BLaER1 (cell line): ENCODE measurements at regions not wholly inside any gene's neighbourhood (a gene's known extent, or its start where the extent isn't known, plus 50 kb on each side); places are given as distances from the start of the nearest gene placed in this dataset.

ENCODE experiments used
- H3K27ac ChIP-seq: shearing (Covaris generic); formaldehyde crosslinking; 2 replicates; pipeline ENCODE4 v1.8.1; 2022
- H3K27me3 ChIP-seq: shearing (Covaris generic); formaldehyde crosslinking; 2 replicates; pipeline ENCODE4 v1.8.1; 2022
- H3K36me3 ChIP-seq: shearing (Covaris generic); formaldehyde crosslinking; 2 replicates; pipeline ENCODE4 v1.8.1; 2022
- H3K4me1 ChIP-seq: shearing (Covaris generic); formaldehyde crosslinking; 2 replicates; pipeline ENCODE4 v1.8.1; 2022
- H3K4me2 ChIP-seq: shearing (Covaris generic); formaldehyde crosslinking; 2 replicates; pipeline ENCODE4 v1.8.1; 2022
- H3K4me3 ChIP-seq: shearing (Covaris generic); formaldehyde crosslinking; 2 replicates; pipeline ENCODE4 v1.8.1; 2022
- H3K9ac ChIP-seq: shearing (Covaris generic); formaldehyde crosslinking; 2 replicates; pipeline ENCODE4 v1.8.1; 2022
- H3K9me3 ChIP-seq: shearing (Covaris generic); formaldehyde crosslinking; 2 replicates; pipeline ENCODE4 v1.8.1; 2022
- H4K20me1 ChIP-seq: shearing (Covaris generic); formaldehyde crosslinking; 2 replicates; pipeline ENCODE4 v1.8.1; 2022
- Cebpa-rat ChIP-seq: shearing (Covaris generic); IDR thresholded peaks from 2 replicates; pipeline ENCODE4 v1.8.1; 2022

- Histone ChIP-seq H3K9me3 (no peaks in the 10 kb centered on the region), H3K4me3 (no peak overlapping the region), H3K36me3 (no peaks in the 10 kb centered on the region), H3K27ac (no peak overlapping the region), H3K4me1 (no peaks in the 10 kb centered on the region), H3K27me3 (no peaks in the 10 kb centered on the region), H4K20me1 (no peaks in the 10 kb centered on the region), H3K4me2 (no peak overlapping the region), H3K9ac (no peak overlapping the region)
- TF ChIP-seq Cebpa-rat, result no peak
Observed at GRCh38 chr2:14540015-14540414, 92.5 kb upstream of the LRATD1 start.

GRCh38 chr2:14543284-14543683 is 89.2 kb upstream of the LRATD1 start:
- Histone ChIP-seq H3K9me3 (no peaks in the 10 kb centered on the region), H3K4me3 (no peak overlapping the region), H3K27ac (no peak overlapping the region), H3K27me3 (no peaks in the 10 kb centered on the region), H3K4me1 (no peaks in the 10 kb centered on the region), H4K20me1 (no peaks in the 10 kb centered on the region), H3K36me3 (no peaks in the 10 kb centered on the region), H3K4me2 (no peak overlapping the region), H3K9ac (no peak overlapping the region)
- TF ChIP-seq Cebpa-rat, result no peak

- H3K36me3 ChIP-seq, result no peaks in the 10 kb centered on the region
- no peaks in the 10 kb centered on the region for H3K9me3 ChIP-seq
- H3K9ac ChIP-seq, result no peak overlapping the region
- no peak overlapping the region for H3K4me3 ChIP-seq
- no peaks in the 10 kb centered on the region for H4K20me1 ChIP-seq
- TF ChIP-seq Cebpa-rat, result no peak
- H3K27ac ChIP-seq, result no peak overlapping the region
- H3K4me1 ChIP-seq, result no peaks in the 10 kb centered on the region
- no peak overlapping the region for H3K4me2 ChIP-seq
- H3K27me3 ChIP-seq, result no peaks in the 10 kb centered on the region
Observed at GRCh38 chr2:14544247-14544646, 88.3 kb upstream of the LRATD1 start.

- no peak for TF ChIP-seq Cebpa-rat
- H3K27me3 ChIP-seq, result no peaks in the 10 kb centered on the region
Observed at GRCh38 chr2:14547830-14548229, 84.7 kb upstream of the LRATD1 start.

GRCh38 chr2:14550658-14551057 is 81.9 kb upstream of the LRATD1 start:
- Histone ChIP-seq H3K9ac (no peak overlapping the region), H3K36me3 (no peaks in the 10 kb centered on the region), H3K4me1 (no peaks in the 10 kb centered on the region), H3K4me3 (no peak overlapping the region), H3K4me2 (no peak overlapping the region), H4K20me1 (no peaks in the 10 kb centered on the region), H3K27me3 (no peaks in the 10 kb centered on the region), H3K9me3 (no peaks in the 10 kb centered on the region), H3K27ac (no peak overlapping the region)
- no peak for TF ChIP-seq Cebpa-rat

More at GRCh38 chr2:14547830-14548229, 84.7 kb upstream of the LRATD1 start:
- no peaks in the 10 kb centered on the region for H3K9me3 ChIP-seq
- H3K27ac ChIP-seq, result no peak overlapping the region
- no peaks in the 10 kb centered on the region for H3K4me1 ChIP-seq
- H4K20me1 ChIP-seq, result no peaks in the 10 kb centered on the region
- no peak overlapping the region for H3K4me3 ChIP-seq
- H3K4me2 ChIP-seq, result no peak overlapping the region
- H3K36me3 ChIP-seq, result no peaks in the 10 kb centered on the region
- no peak overlapping the region for H3K9ac ChIP-seq

- Histone ChIP-seq H3K27ac (no peak overlapping the region), H3K36me3 (no peaks in the 10 kb centered on the region), H3K9ac (no peak overlapping the region), H3K27me3 (no peaks in the 10 kb centered on the region), H4K20me1 (no peaks in the 10 kb centered on the region), H3K4me2 (no peak overlapping the region), H3K4me1 (no peaks in the 10 kb centered on the region), H3K4me3 (no peak overlapping the region), H3K9me3 (no peaks in the 10 kb centered on the region)
- no peak for TF ChIP-seq Cebpa-rat
Observed at GRCh38 chr2:14551069-14551468, 81.4 kb upstream of the LRATD1 start.

- H3K4me1 ChIP-seq, result no peaks in the 10 kb centered on the region
- TF ChIP-seq Cebpa-rat, result no peak
- H3K9me3 ChIP-seq, result no peaks in the 10 kb centered on the region
- no peak overlapping the region for H3K9ac ChIP-seq
- no peak overlapping the region for H3K27ac ChIP-seq
- H3K36me3 ChIP-seq, result no peaks in the 10 kb centered on the region
- H3K4me3 ChIP-seq, result no peak overlapping the region
- H4K20me1 ChIP-seq, result no peaks in the 10 kb centered on the region
- H3K4me2 ChIP-seq, result no peak overlapping the region
- no peaks in the 10 kb centered on the region for H3K27me3 ChIP-seq
Observed at GRCh38 chr2:14552286-14552685, 80.2 kb upstream of the LRATD1 start.

- no peak overlapping the region for H3K4me2 ChIP-seq
- no peak for TF ChIP-seq Cebpa-rat
Observed at GRCh38 chr2:14552818-14553217, 79.7 kb upstream of the LRATD1 start.

GRCh38 chr2:14554849-14555545 is 77.5 kb upstream of the LRATD1 start:
- H3K27ac ChIP-seq, result no peak overlapping the region

More at GRCh38 chr2:14552818-14553217, 79.7 kb upstream of the LRATD1 start:
- Histone ChIP-seq H3K27me3 (no peaks in the 10 kb centered on the region), H3K27ac (no peak overlapping the region), H3K4me1 (no peaks in the 10 kb centered on the region), H3K4me3 (no peak overlapping the region), H4K20me1 (no peaks in the 10 kb centered on the region), H3K9ac (no peak overlapping the region), H3K36me3 (no peaks in the 10 kb centered on the region), H3K9me3 (no peaks in the 10 kb centered on the region)

GRCh38 chr2:14557111-14557510 is 75.4 kb upstream of the LRATD1 start:
- no peaks in the 10 kb centered on the region for H4K20me1 ChIP-seq
- no peak overlapping the region for H3K4me2 ChIP-seq
- TF ChIP-seq Cebpa-rat, result no peak
- no peak overlapping the region for H3K27ac ChIP-seq
- no peak overlapping the region for H3K9ac ChIP-seq
- no peaks in the 10 kb centered on the region for H3K27me3 ChIP-seq
- H3K9me3 ChIP-seq, result no peaks in the 10 kb centered on the region
- no peaks in the 10 kb centered on the region for H3K4me1 ChIP-seq
- no peak overlapping the region for H3K4me3 ChIP-seq
- H3K36me3 ChIP-seq, result no peaks in the 10 kb centered on the region

More at GRCh38 chr2:14554849-14555545, 77.5 kb upstream of the LRATD1 start:
- no peak for TF ChIP-seq Cebpa-rat
- Histone ChIP-seq H3K4me3 (no peak overlapping the region), H3K4me2 (no peak overlapping the region), H3K36me3 (no peaks in the 10 kb centered on the region), H3K9me3 (no peaks in the 10 kb centered on the region), H3K9ac (no peak overlapping the region), H3K27me3 (no peaks in the 10 kb centered on the region), H4K20me1 (no peaks in the 10 kb centered on the region), H3K4me1 (no peaks in the 10 kb centered on the region)

- Histone ChIP-seq H3K27ac (no peak overlapping the region), H3K4me1 (no peaks in the 10 kb centered on the region), H4K20me1 (no peaks in the 10 kb centered on the region), H3K36me3 (no peaks in the 10 kb centered on the region), H3K9me3 (no peaks in the 10 kb centered on the region), H3K4me3 (no peak overlapping the region), H3K9ac (no peak overlapping the region), H3K4me2 (no peak overlapping the region), H3K27me3 (no peaks in the 10 kb centered on the region)
- no peak for TF ChIP-seq Cebpa-rat
Observed at GRCh38 chr2:14557916-14558315, 74.6 kb upstream of the LRATD1 start.
